ENCODE measurements at regions not wholly inside any gene's neighbourhood (a gene's known extent, or its start where the extent isn't known, plus 50 kb on each side); places are given as distances from the start of the nearest gene placed in this dataset.

GRCh38 chr11:119921571-119921970, 192.6 kb upstream of the NECTIN1 start:
- TF ChIP-seq CTCF (IDR thresholded peaks at IDR 0.05), result no peak
- no peak for TF ChIP-seq POLR2A (IDR thresholded peaks at IDR 0.05)
